NCI-H1105 treated with DMSO at 0.1 percent for 48 hours (cell line): ENCODE measurements at regions not wholly inside any gene's neighbourhood (a gene's known extent, or its start where the extent isn't known, plus 50 kb on each side); places are given as distances from the start of the nearest gene placed in this dataset.

Experiments
- DNase-seq: peaks from one replicate; lab custom pipeline; 2025; lab: John Stamatoyannopoulos, UW

DNA sequence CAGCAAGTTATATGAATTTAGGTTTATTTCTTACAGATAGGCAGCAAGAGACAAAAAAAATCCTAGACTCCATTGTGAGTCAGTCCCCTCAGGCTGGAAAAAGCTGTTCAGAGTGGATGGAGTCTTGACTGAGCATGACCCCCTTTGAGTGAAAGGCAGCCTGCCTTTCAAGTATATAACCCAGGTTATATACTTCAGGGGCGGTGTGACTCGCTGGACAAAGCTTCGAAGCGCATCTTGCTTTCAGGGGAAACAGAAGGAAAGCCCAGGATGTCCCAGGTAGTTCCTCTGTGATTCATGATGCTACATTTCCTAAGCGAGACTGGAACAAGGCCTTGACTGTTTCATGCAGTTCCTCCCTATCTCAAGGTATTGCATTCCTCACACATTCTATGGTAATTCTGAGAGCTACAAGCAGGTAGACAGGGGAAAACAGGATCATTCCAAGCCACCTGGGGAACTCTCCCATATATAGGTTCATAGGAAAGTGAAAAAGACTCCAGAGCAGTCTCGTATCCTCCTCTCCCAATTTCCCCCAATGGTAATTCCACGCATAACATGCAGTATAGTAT lies 1244.1 kb upstream of the CDH6 start:
- DNase-seq: no peak

- DNase-seq: no peak
Observed at GRCh38 chr5:29944327-29944726, 1249.2 kb upstream of the CDH6 start.

GRCh38 chr5:29942089-29942488 lies 1251.4 kb upstream of the CDH6 start:
- no peak for DNase-seq

- no peak for DNase-seq
Observed at GRCh38 chr5:29939988-29940387, 1253.5 kb upstream of the CDH6 start.

- DNase-seq: no peak
Observed at GRCh38 chr5:29935371-29935770, 1258.1 kb upstream of the CDH6 start.

DNA sequence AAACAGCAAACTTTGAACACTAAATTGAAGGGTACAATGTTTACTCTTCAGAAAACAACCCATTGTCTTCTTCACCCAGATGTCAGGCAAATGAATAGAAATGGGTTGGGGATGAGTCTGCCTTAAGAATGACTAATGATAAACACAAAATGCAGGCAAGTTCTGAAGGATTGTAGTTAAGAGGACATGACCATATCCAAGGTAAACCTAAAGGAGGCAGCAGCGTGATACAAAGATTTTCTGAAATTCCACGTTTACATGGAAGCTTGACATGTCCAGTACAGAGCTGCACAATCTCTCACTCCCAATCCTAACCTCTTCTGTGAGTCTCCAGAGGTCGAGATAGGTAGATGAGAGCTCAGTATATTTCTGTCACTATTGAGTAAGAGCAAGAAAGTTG lies 1263.2 kb upstream of the CDH6 start:
- no peak for DNase-seq

- no peak for DNase-seq
Observed at GRCh38 chr5:29924107-29924506, 1269.4 kb upstream of the CDH6 start.

DNA sequence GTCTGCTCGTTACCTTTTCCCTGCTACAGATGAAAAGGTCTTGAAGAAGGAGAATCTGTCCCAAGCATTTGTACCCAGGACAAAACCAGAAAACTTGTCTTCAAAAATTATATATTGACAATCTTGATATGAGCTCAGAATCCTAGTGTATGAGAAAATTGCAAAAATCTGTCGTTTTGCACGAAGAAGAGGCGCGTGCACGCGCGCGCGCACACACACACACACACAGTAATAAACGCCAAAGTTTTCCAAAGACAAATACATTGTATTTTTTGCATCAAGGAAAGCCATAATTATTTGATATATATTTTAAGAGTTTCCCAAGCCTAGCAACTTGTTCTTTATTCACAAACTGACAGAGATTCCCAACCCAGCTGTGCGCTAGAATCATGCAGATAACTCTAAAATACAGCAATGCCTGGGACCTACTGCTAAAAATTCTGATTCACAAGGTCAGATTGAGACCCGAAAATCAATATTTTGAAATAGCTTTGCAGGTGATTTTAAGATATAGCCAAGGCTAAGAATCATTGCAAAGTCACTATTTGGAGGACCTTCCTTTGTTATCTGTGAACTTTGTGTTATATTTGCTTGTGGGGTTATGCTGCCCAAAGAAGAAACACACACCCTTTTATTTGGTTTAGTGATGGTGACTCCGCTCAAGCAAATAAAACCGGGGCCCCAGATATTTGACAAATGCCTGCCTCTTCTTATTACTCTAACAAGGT lies 1287.7 kb upstream of the CDH6 start:
- no peak for DNase-seq

- DNase-seq: no peak
Observed at GRCh38 chr5:29902859-29903258, 1290.6 kb upstream of the CDH6 start.

GRCh38 chr5:29899583-29899982 lies 1293.9 kb upstream of the CDH6 start:
- no peak for DNase-seq

GRCh38 chr5:29897916-29898315 lies 1295.6 kb upstream of the CDH6 start:
- DNase-seq: no peak

DNA sequence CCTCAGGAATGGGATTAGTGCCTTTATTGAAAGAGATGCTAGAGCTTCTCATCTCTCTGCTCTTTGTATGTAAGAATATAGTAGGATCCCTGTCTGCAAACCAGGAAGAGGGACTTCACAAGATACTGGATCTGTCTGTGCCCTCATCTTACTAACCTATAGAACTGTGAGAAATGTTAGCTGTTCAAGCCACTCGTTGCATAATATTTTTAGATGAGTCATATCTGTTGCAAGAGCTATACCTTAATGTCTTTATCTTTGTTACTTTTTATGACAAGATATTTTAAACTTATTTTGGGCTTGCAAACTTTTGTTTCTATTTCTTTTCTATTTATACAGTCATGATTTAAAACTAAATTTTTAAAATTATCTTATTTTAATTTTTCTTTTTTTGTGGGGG lies 1296.8 kb upstream of the CDH6 start:
- no peak for DNase-seq

GRCh38 chr5:29894668-29895067 lies 1298.8 kb upstream of the CDH6 start:
- peak; percentile 7 for DNase-seq

- DNase-seq: peak; percentile 5
Observed at GRCh38 chr5:29889051-29889450, 1304.4 kb upstream of the CDH6 start.

GRCh38 chr5:29885595-29885994 lies 1307.9 kb upstream of the CDH6 start:
- DNase-seq: no peak

- no peak for DNase-seq
Observed at GRCh38 chr5:29882036-29882435, 1311.5 kb upstream of the CDH6 start.

GRCh38 chr5:29879401-29879800 lies 1314.1 kb upstream of the CDH6 start:
- DNase-seq: no peak

DNA sequence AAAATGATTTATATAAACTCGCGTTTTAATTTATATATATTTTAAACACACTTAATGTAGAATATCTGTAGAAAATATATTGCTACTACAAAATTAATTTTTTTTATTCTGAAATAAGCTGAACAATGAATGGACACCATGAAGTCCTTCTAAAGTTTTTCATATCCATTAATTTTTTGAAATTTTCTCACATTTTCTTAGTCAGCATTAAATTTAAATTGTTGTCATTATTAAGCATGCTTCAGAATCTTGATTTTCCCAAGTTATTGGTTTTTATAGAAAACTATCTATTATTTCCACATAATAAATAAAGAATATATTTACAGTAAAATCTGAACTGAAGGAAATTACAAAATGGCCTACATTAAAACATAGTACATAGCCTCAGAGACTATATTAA lies 1314.9 kb upstream of the CDH6 start:
- no peak for DNase-seq

GRCh38 chr5:29867155-29867554 lies 1326.3 kb upstream of the CDH6 start:
- DNase-seq: no peak

DNA sequence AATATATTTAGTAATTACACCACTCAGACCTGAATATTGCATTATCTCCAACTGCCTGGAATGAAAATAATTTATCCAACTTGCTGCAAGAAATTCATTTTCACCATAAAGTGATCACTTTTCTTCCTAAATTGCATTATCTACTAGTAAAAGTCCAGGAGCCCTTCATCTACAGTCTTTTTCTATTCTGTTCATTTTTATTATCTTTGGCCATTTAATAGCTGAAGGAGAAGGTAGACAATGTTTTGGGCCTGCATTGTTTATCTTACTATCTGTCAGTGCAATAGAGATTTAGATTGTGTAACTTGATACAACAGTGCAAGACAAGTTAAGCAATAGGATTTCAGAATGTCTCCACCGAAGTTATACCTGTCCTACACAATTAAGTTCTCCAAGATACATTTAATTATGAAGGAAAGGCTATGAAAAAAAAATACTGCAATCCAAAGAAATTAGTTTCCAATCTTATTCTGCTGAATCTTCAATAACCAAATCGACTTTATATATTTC lies 1339.7 kb upstream of the CDH6 start:
- DNase-seq: no peak

- DNase-seq: no peak
Observed at GRCh38 chr5:29852329-29852728, 1341.2 kb upstream of the CDH6 start.

- DNase-seq: no peak
Observed at GRCh38 chr5:29845206-29845605, 1348.3 kb upstream of the CDH6 start.

GRCh38 chr5:29833394-29833793 lies 1360.1 kb upstream of the CDH6 start:
- no peak for DNase-seq

GRCh38 chr5:29822521-29822920 lies 1371.0 kb upstream of the CDH6 start:
- DNase-seq: no peak
